MG63 (cell line): ENCODE measurements at regions not wholly inside any gene's neighbourhood (a gene's known extent, or its start where the extent isn't known, plus 50 kb on each side); places are given as distances from the start of the nearest gene placed in this dataset.

Source experiments
- DNase-seq: peaks from one replicate; pipeline ENCODE4 v3.0.0-alpha.2; 2020
- H3K27me3 ChIP-seq: fragments of 250-450 bp; sonication (Bioruptor Pico); 2 replicates; pipeline ENCODE4 v1.5.1; 2020; ENCODE audit warnings: mild to moderate bottlenecking, moderate library complexity
- H3K36me3 ChIP-seq: fragments of 250-450 bp; sonication (Bioruptor Pico); 2 replicates; pipeline ENCODE4 v1.5.1; 2020; ENCODE audit warnings: mild to moderate bottlenecking, moderate library complexity
- H3K4me3 ChIP-seq: fragments of 250-450 bp; sonication (Bioruptor Pico); 2 replicates; pipeline ENCODE4 v1.5.1; 2020; ENCODE audit warnings: mild to moderate bottlenecking, moderate library complexity
- H3K9me3 ChIP-seq: fragments of 250-450 bp; sonication (Bioruptor Pico); 2 replicates; pipeline ENCODE4 v1.5.1; 2020; ENCODE audit warnings: mild to moderate bottlenecking, moderate library complexity

- Histone ChIP-seq H3K4me3 (no peak overlapping the region), H3K9me3 (no peaks in the 10 kb centered on the region; the same call in 1 of the 2 replicates), H3K36me3 (no peaks in the 10 kb centered on the region), H3K27me3 (no peaks in the 10 kb centered on the region)
- DNase-seq: no peak
Measured at GRCh38 chr9:12874395-12874794, 99.6 kb downstream of the LURAP1L start.

DNA sequence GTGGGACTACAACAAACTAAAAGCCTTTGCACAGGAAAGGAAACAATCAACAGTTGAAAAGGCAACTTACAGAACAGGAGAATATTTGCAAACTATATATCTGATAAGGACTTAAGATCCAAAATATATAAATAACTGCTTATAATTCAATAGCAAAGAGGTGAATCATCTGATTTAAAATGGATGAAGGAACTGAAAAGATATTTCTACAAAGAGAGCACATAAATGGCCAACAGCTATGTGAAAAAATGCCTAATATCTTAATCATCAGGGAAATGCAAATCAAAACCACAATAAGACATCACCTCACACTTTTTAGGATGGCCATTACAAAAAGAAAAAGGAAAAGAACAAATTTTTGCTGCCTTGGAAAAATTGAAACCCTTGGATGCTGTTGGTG is 100.4 kb downstream of the LURAP1L start:
- no peak for DNase-seq
- Histone ChIP-seq H3K36me3 (no peaks in the 10 kb centered on the region), H3K9me3 (no peaks in the 10 kb centered on the region; the same call in 1 of the 2 replicates), H3K4me3 (no peak overlapping the region), H3K27me3 (no peaks in the 10 kb centered on the region)

GRCh38 chr9:12876872-12877271 is 102.1 kb downstream of the LURAP1L start:
- H3K27me3 ChIP-seq: no peaks in the 10 kb centered on the region
- no peaks in the 10 kb centered on the region; the same call in 1 of the 2 replicates for H3K9me3 ChIP-seq
- no peak for DNase-seq
- no peaks in the 10 kb centered on the region for H3K36me3 ChIP-seq
- no peak overlapping the region for H3K4me3 ChIP-seq

- no peaks in the 10 kb centered on the region for H3K36me3 ChIP-seq
- H3K27me3 ChIP-seq: no peaks in the 10 kb centered on the region
- no peaks in the 10 kb centered on the region; the same call in 1 of the 2 replicates for H3K9me3 ChIP-seq
- DNase-seq: no peak
- no peak overlapping the region for H3K4me3 ChIP-seq
Measured at GRCh38 chr9:12878351-12878978, 103.6 kb downstream of the LURAP1L start.

GRCh38 chr9:12879961-12880360 is 105.1 kb downstream of the LURAP1L start:
- no peaks in the 10 kb centered on the region; the same call in 1 of the 2 replicates for H3K9me3 ChIP-seq
- no peaks in the 10 kb centered on the region for H3K27me3 ChIP-seq
- H3K36me3 ChIP-seq: no peaks in the 10 kb centered on the region
- no peak for DNase-seq
- H3K4me3 ChIP-seq: no peak overlapping the region

GRCh38 chr9:12880406-12881015 is 105.7 kb downstream of the LURAP1L start:
- DNase-seq: no peak
- Histone ChIP-seq H3K4me3 (no peak overlapping the region), H3K9me3 (no peaks in the 10 kb centered on the region; the same call in 1 of the 2 replicates), H3K27me3 (no peaks in the 10 kb centered on the region), H3K36me3 (no peaks in the 10 kb centered on the region)

GRCh38 chr9:12882430-12882829 is 107.6 kb downstream of the LURAP1L start:
- DNase-seq: no peak
- H3K36me3 ChIP-seq: no peaks in the 10 kb centered on the region
- no peak overlapping the region for H3K4me3 ChIP-seq
- no peaks in the 10 kb centered on the region for H3K27me3 ChIP-seq
- H3K9me3 ChIP-seq: no peaks in the 10 kb centered on the region

GRCh38 chr9:12884736-12885395 is 110.0 kb downstream of the LURAP1L start:
- Histone ChIP-seq H3K4me3 (no peak overlapping the region), H3K36me3 (no peaks in the 10 kb centered on the region), H3K27me3 (no peaks in the 10 kb centered on the region), H3K9me3 (peaks cover 4% of the 10 kb centered on the region)
- peak; percentile 58 for DNase-seq

GRCh38 chr9:12889402-12890106 is 114.7 kb downstream of the LURAP1L start:
- no peak for DNase-seq
- peaks cover 41% of the 10 kb centered on the region for H3K9me3 ChIP-seq
- H3K27me3 ChIP-seq: no peaks in the 10 kb centered on the region

DNA sequence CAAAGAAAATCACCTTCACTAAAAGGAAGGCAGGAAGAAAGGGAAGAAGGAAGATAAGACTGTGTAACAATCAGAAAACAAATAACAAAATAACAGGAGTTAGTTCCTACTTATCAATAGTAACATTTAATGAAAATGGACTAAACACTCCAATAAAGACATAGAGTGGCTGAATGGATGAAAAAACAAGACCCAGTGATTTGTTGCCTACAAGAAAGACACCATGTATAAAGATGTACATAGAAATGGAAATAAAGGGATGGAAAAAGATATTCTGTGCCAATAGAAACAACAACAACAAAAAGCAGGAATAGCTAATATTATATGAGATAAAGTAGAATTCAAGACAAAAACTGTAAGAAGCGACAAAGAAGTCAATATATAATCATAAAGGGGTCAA is 116.8 kb downstream of the LURAP1L start:
- no peaks in the 10 kb centered on the region for H3K27me3 ChIP-seq
- no peaks in the 10 kb centered on the region for H3K36me3 ChIP-seq
- H3K4me3 ChIP-seq: no peak overlapping the region
- DNase-seq: no peak
- H3K9me3 ChIP-seq: peaks cover 41% of the 10 kb centered on the region

More at GRCh38 chr9:12889402-12890106, 114.7 kb downstream of the LURAP1L start:
- Histone ChIP-seq H3K36me3 (no peaks in the 10 kb centered on the region), H3K4me3 (no peak overlapping the region)

- no peak for DNase-seq
- Histone ChIP-seq H3K27me3 (no peaks in the 10 kb centered on the region), H3K9me3 (peaks cover 5% of the 10 kb centered on the region; the same call in 1 of the 2 replicates), H3K4me3 (no peak overlapping the region), H3K36me3 (no peaks in the 10 kb centered on the region)
Measured at GRCh38 chr9:12903316-12903715, 128.5 kb downstream of the LURAP1L start.

DNA sequence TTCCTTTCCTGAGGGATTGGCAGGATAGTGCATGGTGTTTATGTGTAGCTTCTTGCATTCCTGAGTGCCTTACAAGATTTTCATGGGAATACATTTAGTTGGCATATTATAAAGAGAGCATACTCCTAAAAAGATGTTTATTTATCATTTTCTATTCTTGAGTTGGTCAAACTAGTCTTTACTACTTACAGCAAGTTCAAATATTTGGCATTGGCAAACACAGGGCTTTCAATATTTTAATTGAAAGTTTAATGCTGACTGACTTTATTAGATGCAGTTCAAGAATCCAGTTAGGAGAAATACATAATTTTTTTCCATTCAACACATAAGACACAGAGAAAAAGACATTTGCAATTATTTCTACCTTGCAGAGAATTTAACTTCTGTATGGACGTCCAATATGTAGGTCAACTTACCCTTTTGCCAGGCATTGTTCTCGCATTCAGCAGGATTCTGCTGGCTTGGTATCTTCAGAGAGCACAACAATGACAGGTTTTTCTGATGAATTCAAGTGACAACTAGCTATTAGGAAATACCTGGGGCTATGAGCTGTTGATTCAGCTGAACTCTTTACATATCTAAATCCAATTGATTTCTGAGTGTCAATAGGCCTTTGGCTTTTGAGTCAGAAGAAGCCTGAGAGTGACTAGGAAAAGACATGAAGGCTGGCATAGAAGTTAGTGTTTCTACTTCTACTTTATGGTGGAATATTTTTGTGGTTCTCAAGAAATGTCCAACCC is 129.6 kb downstream of the LURAP1L start:
- DNase-seq: no peak
- Histone ChIP-seq H3K36me3 (no peaks in the 10 kb centered on the region), H3K27me3 (no peaks in the 10 kb centered on the region), H3K9me3 (0 out of 2 replicates have a peak, but pooled peaks cover under 1% of the 10 kb centered on the region), H3K4me3 (no peak overlapping the region)

DNA sequence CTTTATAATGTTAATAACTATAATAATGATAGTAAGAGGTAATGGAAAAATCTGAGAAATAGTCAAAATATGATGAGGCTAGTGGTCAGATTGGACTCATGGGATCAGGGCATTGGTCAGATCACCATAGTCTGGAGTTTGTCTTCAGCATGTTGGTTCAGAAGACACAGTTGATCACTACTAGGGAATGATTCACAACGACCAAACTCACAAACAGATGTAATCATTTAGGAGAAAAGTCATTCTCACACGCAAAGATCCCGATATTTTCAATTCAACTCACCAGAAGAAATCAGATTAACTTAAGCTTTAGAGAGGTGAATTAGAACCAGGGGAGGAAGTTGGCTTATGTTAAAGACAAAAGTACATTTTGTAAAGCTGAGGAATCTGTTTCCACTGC is 131.8 kb downstream of the LURAP1L start:
- H3K27me3 ChIP-seq: no peaks in the 10 kb centered on the region
- DNase-seq: no peak
- H3K4me3 ChIP-seq: no peak overlapping the region

GRCh38 chr9:12908895-12909294 is 134.1 kb downstream of the LURAP1L start:
- H3K36me3 ChIP-seq: no peaks in the 10 kb centered on the region
- H3K27me3 ChIP-seq: no peaks in the 10 kb centered on the region
- H3K4me3 ChIP-seq: no peak overlapping the region
- H3K9me3 ChIP-seq: no peaks in the 10 kb centered on the region
- DNase-seq: no peak

More for the DNA sequence above, 131.8 kb downstream of the LURAP1L start:
- no peaks in the 10 kb centered on the region for H3K36me3 ChIP-seq
- no peaks in the 10 kb centered on the region for H3K9me3 ChIP-seq

DNA sequence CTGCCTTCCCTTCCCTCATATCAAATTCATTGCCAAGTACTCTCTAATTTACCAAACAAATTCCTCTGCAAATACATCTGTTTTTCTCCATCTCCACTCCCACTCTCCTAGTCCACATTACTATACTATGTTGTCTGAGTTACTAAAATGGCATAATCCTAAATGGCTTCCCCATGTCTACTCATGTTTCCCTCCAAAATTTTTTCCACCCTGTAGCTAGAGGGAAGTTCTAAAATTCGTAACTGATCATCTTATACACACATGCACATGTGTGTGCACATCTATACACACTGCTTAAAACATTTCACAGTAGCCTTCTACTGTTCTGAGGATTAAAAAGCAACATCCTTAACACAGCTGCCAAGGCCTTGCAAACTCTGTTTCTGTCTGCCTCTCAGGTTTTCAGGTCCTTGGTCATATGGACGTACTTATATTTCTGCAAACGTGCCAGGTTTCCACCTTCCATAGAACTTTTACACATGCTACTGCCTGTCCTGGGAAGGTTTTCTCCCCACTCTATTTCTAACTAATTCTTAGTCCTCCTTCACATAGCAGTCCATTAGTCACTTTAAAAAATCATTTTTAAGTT is 140.6 kb downstream of the LURAP1L start:
- H3K9me3 ChIP-seq: no peaks in the 10 kb centered on the region
- peaks cover 5% of the 10 kb centered on the region; the same call in 1 of the 2 replicates for H3K27me3 ChIP-seq
- H3K4me3 ChIP-seq: no peak overlapping the region
- no peak for DNase-seq
- H3K36me3 ChIP-seq: no peaks in the 10 kb centered on the region

GRCh38 chr9:12916042-12916441 is 141.2 kb downstream of the LURAP1L start:
- no peak for DNase-seq
- Histone ChIP-seq H3K27me3 (peaks cover 8% of the 10 kb centered on the region; the same call in 1 of the 2 replicates), H3K36me3 (no peaks in the 10 kb centered on the region), H3K4me3 (no peak overlapping the region), H3K9me3 (no peaks in the 10 kb centered on the region)
